ENCODE measurements at regions not wholly inside any gene's neighbourhood (a gene's known extent, or its start where the extent isn't known, plus 50 kb on each side); places are given as distances from the start of the nearest gene placed in this dataset.

DNA sequence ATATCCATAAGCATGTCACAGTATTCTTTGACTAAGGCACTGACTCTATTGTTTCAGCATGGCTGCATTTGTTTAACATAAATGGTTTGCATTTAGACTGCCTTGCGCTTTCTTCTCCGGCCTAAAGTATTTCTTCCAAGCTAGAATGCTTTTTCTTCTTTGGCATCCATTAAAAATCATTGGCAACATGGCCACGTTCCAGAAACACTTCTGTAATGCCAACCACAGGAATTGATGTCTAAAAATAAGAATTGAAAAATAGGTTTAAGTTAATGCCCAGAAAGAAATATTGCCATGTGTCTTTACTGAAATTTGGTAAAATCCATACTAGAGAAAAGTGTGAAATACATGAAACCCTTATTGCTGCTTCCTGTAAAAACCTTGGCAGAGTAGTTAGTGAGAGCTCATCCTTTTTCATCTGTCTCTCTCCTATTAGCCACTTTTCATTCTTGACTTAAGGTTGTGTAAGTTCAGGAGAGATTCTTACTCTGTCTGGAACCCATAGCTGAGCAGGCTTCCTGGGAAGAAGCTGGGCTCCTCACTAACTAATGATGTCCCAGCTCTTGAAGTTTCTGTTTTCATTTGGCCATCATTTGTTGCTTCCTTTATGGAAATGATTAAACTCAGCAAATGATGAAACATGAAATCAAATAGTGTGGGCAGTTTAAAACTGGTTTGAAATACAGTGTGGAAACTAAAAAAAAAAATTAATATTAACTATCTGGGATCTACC is 58.2 kb upstream of the RPS23 start:
- CTCF ChIA-PET, result no interaction called here
- no TSS peak for BruUV-seq (replicated peaks)

DNA sequence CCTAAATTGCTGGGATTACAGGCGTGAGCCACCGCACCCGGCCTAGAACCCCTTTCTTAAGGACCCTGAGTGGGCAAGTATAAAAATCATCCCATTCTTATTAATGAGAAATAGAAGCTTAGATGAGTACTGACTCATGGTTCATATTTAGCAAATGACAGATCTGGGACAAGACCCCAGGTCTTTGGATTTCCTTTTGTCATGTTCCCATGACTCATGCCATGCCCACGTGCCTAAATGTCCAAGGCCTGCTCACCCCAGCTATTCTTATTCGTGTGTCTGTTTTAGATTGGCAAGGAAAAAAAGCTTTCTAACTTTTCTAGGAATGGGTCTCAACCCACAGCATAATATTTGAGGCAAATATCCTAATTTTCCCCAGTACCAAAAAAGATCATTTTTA is 57.7 kb upstream of the RPS23 start:
- Histone ChIP-seq H3K27ac (ENCODE audit: low read depth, low read length) (no peak overlapping the region), H3K9me2 (ENCODE audit: insufficient read depth) (no peaks in the 10 kb centered on the region), H3K9ac (ENCODE audit: low read length) (no peak overlapping the region), H3K4me3 (replicated peaks in 1 of 2; ENCODE audit: low read depth in 1 of 2, low read length in 2 of 2) (no peak overlapping the region), H3K4me1 (ENCODE audit: control insufficient read depth in 1 of 2, insufficient read depth in 2 of 2, low read length in 2 of 2) (0 out of 4 replicates have a peak, but pooled peaks cover 0 to 3% of the 10 kb centered on the region in 2 experiments), H3K4me2 (ENCODE audit: low read length) (no peak overlapping the region), H3K9me3 (ENCODE audit: control insufficient read depth in 1 of 2, insufficient read depth in 1 of 2, low read depth in 1 of 2, low read length in 2 of 2) (no peaks in the 10 kb centered on the region), H3K27me3 (ENCODE audit: insufficient read depth, low read length) (no peaks in the 10 kb centered on the region), H4K20me1 (ENCODE audit: insufficient read depth) (no peaks in the 10 kb centered on the region), H3K79me2 (ENCODE audit: insufficient read depth, low read length) (no peaks in the 10 kb centered on the region), H3K36me3 (ENCODE audit: control insufficient read depth in 1 of 2, insufficient read depth in 2 of 2, low read length in 2 of 2) (no peaks in the 10 kb centered on the region), H2AFZ (ENCODE audit: low read depth, low read length, poor library complexity, severe bottlenecking) (no peak overlapping the region)
- intact Hi-C loops (cut with micrococcal nuclease), result no loop called here
- POLR2A ChIA-PET, result no interaction called here
- no peak for TF ChIP-seq SRF (IDR thresholded peaks at IDR 0.05; ENCODE audit: low read depth)
- TF ChIP-seq EGR1 (IDR thresholded peaks at IDR 0.05; ENCODE audit: low read depth), result no peak
- no peak for TF ChIP-seq YY1 (IDR thresholded peaks at IDR 0.05; ENCODE audit: extremely low read depth, insufficient replicate concordance, low read depth, low read length)
- TF ChIP-seq, protein P1, sequence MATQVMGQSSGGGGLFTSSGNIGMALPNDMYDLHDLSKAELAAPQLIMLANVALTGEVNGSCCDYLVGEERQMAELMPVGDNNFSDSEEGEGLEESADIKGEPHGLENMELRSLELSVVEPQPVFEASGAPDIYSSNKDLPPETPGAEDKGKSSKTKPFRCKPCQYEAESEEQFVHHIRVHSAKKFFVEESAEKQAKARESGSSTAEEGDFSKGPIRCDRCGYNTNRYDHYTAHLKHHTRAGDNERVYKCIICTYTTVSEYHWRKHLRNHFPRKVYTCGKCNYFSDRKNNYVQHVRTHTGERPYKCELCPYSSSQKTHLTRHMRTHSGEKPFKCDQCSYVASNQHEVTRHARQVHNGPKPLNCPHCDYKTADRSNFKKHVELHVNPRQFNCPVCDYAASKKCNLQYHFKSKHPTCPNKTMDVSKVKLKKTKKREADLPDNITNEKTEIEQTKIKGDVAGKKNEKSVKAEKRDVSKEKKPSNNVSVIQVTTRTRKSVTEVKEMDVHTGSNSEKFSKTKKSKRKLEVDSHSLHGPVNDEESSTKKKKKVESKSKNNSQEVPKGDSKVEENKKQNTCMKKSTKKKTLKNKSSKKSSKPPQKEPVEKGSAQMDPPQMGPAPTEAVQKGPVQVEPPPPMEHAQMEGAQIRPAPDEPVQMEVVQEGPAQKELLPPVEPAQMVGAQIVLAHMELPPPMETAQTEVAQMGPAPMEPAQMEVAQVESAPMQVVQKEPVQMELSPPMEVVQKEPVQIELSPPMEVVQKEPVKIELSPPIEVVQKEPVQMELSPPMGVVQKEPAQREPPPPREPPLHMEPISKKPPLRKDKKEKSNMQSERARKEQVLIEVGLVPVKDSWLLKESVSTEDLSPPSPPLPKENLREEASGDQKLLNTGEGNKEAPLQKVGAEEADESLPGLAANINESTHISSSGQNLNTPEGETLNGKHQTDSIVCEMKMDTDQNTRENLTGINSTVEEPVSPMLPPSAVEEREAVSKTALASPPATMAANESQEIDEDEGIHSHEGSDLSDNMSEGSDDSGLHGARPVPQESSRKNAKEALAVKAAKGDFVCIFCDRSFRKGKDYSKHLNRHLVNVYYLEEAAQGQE (IDR thresholded peaks at IDR 0.05; ENCODE audit: low read depth), result no peak
- no peak for TF ChIP-seq EZH2 (IDR thresholded peaks at IDR 0.05)
- no peak for TF ChIP-seq FOSL1 (IDR thresholded peaks at IDR 0.05; ENCODE audit: low read depth)
- no peak for TF ChIP-seq JUND (IDR thresholded peaks at IDR 0.05)
- no peak for TF ChIP-seq EZH2phosphoT487 (IDR thresholded peaks at IDR 0.05; ENCODE audit: borderline replicate concordance)
- RAD21 ChIA-PET (ENCODE audit: low non-redundant PET in 1 of 2, low total read pairs in 2 of 2, uncharacterized antibody in 2 of 2, unreplicated experiment in 2 of 2), result no interaction called here
- DNase-seq (ENCODE audit: low read depth, low spot score), result no peak
- no TSS peak for BruUV-seq (replicated peaks)
- CTCF ChIA-PET, result no interaction called here
- no peak for ATAC-seq

More for the DNA sequence above, 58.2 kb upstream of the RPS23 start:
- H3K27ac ChIP-seq (ENCODE audit: low read depth, low read length), result no peak overlapping the region
- no peaks in the 10 kb centered on the region for H3K36me3 ChIP-seq (ENCODE audit: control insufficient read depth in 1 of 2, insufficient read depth in 2 of 2, low read length in 2 of 2)
- no peak overlapping the region for H3K9ac ChIP-seq (ENCODE audit: low read length)
- no peaks in the 10 kb centered on the region for H3K9me3 ChIP-seq (ENCODE audit: control insufficient read depth in 1 of 2, insufficient read depth in 1 of 2, low read depth in 1 of 2, low read length in 2 of 2)
- H3K27me3 ChIP-seq (ENCODE audit: insufficient read depth, low read length), result no peaks in the 10 kb centered on the region
- no peaks in the 10 kb centered on the region for H3K79me2 ChIP-seq (ENCODE audit: insufficient read depth, low read length)
- 0 out of 4 replicates have a peak, but pooled peaks cover 0 to 3% of the 10 kb centered on the region in 2 experiments for H3K4me1 ChIP-seq (ENCODE audit: control insufficient read depth in 1 of 2, insufficient read depth in 2 of 2, low read length in 2 of 2)
- no peak overlapping the region for H3K4me3 ChIP-seq (replicated peaks in 1 of 2; ENCODE audit: low read depth in 1 of 2, low read length in 2 of 2)
- H3K4me2 ChIP-seq (ENCODE audit: low read length), result no peak overlapping the region
- POLR2A ChIA-PET, result interaction anchor here (0.6 kb wide), 1 partner anchor 185 kb away, joined by 3 read pairs; no protein-coding TSS in a partner anchor
- no peak overlapping the region for H2AFZ ChIP-seq (ENCODE audit: low read depth, low read length, poor library complexity, severe bottlenecking)
- intact Hi-C loops (cut with micrococcal nuclease), result no loop called here
- TF ChIP-seq ZFX (IDR thresholded peaks at IDR 0.05), result no peak
- TF ChIP-seq, protein P2, sequence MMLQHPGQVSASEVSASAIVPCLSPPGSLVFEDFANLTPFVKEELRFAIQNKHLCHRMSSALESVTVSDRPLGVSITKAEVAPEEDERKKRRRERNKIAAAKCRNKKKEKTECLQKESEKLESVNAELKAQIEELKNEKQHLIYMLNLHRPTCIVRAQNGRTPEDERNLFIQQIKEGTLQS (IDR thresholded peaks at IDR 0.05), result no peak
- ATAC-seq (no peak), DNase-seq (ENCODE audit: low read depth, low spot score) (no peak)
- no peaks in the 10 kb centered on the region for H3K9me2 ChIP-seq (ENCODE audit: insufficient read depth)
- H4K20me1 ChIP-seq (ENCODE audit: insufficient read depth), result no peaks in the 10 kb centered on the region
- RAD21 ChIA-PET (ENCODE audit: low non-redundant PET in 1 of 2, low total read pairs in 2 of 2, uncharacterized antibody in 2 of 2, unreplicated experiment in 2 of 2), result no interaction called here
